B cell (primary cell): ENCODE measurements at regions not wholly inside any gene's neighbourhood (a gene's known extent, or its start where the extent isn't known, plus 50 kb on each side); places are given as distances from the start of the nearest gene placed in this dataset.

ENCODE experiments used
- ATAC-seq: fragments of 200-7000 bp; cut with Tn5 transposase; one replicate; pipeline ENCODE4 v1.10.0; 2021; ENCODE audit warnings: low read depth, mild to moderate bottlenecking, moderate number of reproducible peaks, moderate library complexity
- CTCF ChIA-PET: fragments of 350-600 bp; sonication (Branson Sonifier 250); formaldehyde crosslinking; loops from one replicate; lab custom pipeline; 2021; ENCODE audit warnings: antibody characterized with exemption, inconsistent platforms; lab: Charles Lee
- POLR2A ChIA-PET: fragments of 350-600 bp; sonication (Branson Sonifier 250); formaldehyde crosslinking; loops from one replicate; lab custom pipeline; 2021; ENCODE audit warnings: antibody characterized with exemption; lab: Charles Lee
- DNase-seq: peaks from one replicate; pipeline ENCODE4 v3.0.0; 2013
- H2AFZ ChIP-seq: 2 replicates; pipeline ENCODE4 v1.6.1; 2012; ENCODE audit warnings: mild to moderate bottlenecking, low read depth, low read length; ENCODE audit not compliant: insufficient read depth, poor library complexity, severe bottlenecking
- H3K27ac ChIP-seq, 2 donors: 1 replicate in 1 of 2; 2 replicates in 1 of 2; pipeline ENCODE4 v1.5.1; 2012 to 2013; ENCODE audit warnings: low read length in 2 of 2, mild to moderate bottlenecking in 2 of 2, moderate library complexity in 1 of 2
- H3K27me3 ChIP-seq, 4 experiments: fragments of 200-600 bp in 1 of 4; sonication (generic) in 1 of 4; replicated peaks in 1 of 4; 1 replicate in 2 of 4; 2 replicates in 2 of 4; pipeline versions ENCODE4 v1.6.1 to v1.7.0; 2013 to 2016; ENCODE audit warnings: low read length in 3 of 4, mild to moderate bottlenecking in 2 of 4, mixed read lengths in 1 of 4, moderate library complexity in 1 of 4; ENCODE audit not compliant: insufficient read depth in 4 of 4, control insufficient read depth in 3 of 4; ENCODE audit errors: control extremely low read depth in 1 of 4
- H3K36me3 ChIP-seq, 2 experiments: replicated peaks in 1 of 2; 1 replicate in 1 of 2; 2 replicates in 1 of 2; pipeline versions ENCODE4 v1.6.1 to v1.7.1; 2013; ENCODE audit warnings: low read length in 1 of 2; ENCODE audit not compliant: insufficient read depth in 2 of 2, control insufficient read depth in 1 of 2; ENCODE audit errors: control extremely low read depth in 1 of 2, extremely low read depth in 1 of 2
- H3K4me1 ChIP-seq, 2 donors: fragments of 200-600 bp in 1 of 2; sonication (generic) in 1 of 2; 1 replicate in 1 of 2; 2 replicates in 1 of 2; pipeline versions ENCODE4 v1.5.1 to v1.6.1; 2013 to 2017; ENCODE audit warnings: low read length in 2 of 2; ENCODE audit not compliant: control insufficient read depth in 2 of 2, insufficient read depth in 2 of 2
- H3K4me2 ChIP-seq: replicated peaks from 2 replicates; pipeline ENCODE3; 2012; ENCODE audit warnings: mild to moderate bottlenecking, low read depth, low read length; ENCODE audit not compliant: poor library complexity, severe bottlenecking
- H3K4me3 ChIP-seq, 5 experiments: fragments of 200-600 bp in 1 of 5; sonication (generic) in 1 of 5; 1 replicate in 3 of 5; 2 replicates in 2 of 5; pipeline versions ENCODE4 v1.5.1 to v1.7.0; 2011 to 2016; ENCODE audit warnings: low read length in 4 of 5, mild to moderate bottlenecking in 4 of 5, low read depth in 2 of 5, control low read depth in 1 of 5, moderate library complexity in 1 of 5; ENCODE audit not compliant: insufficient read depth in 1 of 5; ENCODE audit errors: control extremely low read depth in 1 of 5, extremely low read depth in 1 of 5
- H3K79me2 ChIP-seq: fragments of 200-600 bp; sonication (generic); one replicate; pipeline ENCODE4 v1.6.0; 2016; ENCODE audit warnings: low read length; ENCODE audit not compliant: control insufficient read depth, insufficient read depth
- H3K9ac ChIP-seq: fragments of 200-600 bp; sonication (generic); 2 replicates; pipeline ENCODE4 v1.6.1; 2017; ENCODE audit warnings: mild to moderate bottlenecking, low read length, moderate library complexity
- H3K9me3 ChIP-seq, 3 donors: one replicate each; pipeline versions ENCODE4 v1.6.1 to v1.7.1; 2013; ENCODE audit warnings: low read length in 2 of 3; ENCODE audit not compliant: control insufficient read depth in 2 of 3, insufficient read depth in 1 of 3; ENCODE audit errors: control extremely low read depth in 1 of 3
- H4K20me1 ChIP-seq: 2 replicates; pipeline ENCODE4 v1.6.0; 2012; ENCODE audit warnings: mild to moderate bottlenecking, low read length; ENCODE audit not compliant: insufficient read depth, control insufficient read depth, poor library complexity, severe bottlenecking
- H3K27ac Mint-ChIP-seq: one replicate; pipeline ENCODE4 v1.8.0; 2021; ENCODE audit warnings: mixed read lengths
- H3K27me3 Mint-ChIP-seq: one replicate; pipeline ENCODE4 v1.8.0; 2021; ENCODE audit warnings: mixed read lengths
- H3K4me1 Mint-ChIP-seq: one replicate; pipeline ENCODE4 v1.8.0; 2021; ENCODE audit warnings: mixed read lengths
- H3K4me3 Mint-ChIP-seq: one replicate; pipeline ENCODE4 v1.8.0; 2021; ENCODE audit warnings: mixed read lengths
- H3K9me3 Mint-ChIP-seq: one replicate; pipeline ENCODE4 v1.8.0; 2022; ENCODE audit warnings: mixed read lengths; ENCODE audit not compliant: insufficient read depth
- CTCF ChIP-seq: fragments of 200-600 bp; IDR thresholded peaks from one replicate; pipeline ENCODE4 v1.8.0; 2022; ENCODE audit warnings: antibody characterized with exemption, mild to moderate bottlenecking
- EZH2 ChIP-seq: IDR thresholded peaks from 2 replicates; pipeline ENCODE4 v1.6.1; 2012; ENCODE audit warnings: borderline replicate concordance, low read depth, mild to moderate bottlenecking, moderate library complexity, low read length; ENCODE audit not compliant: insufficient read depth, poor library complexity, severe bottlenecking
- WGBS: methylation state at CpG from one replicate; pipeline ENCODE4 v1.1.5; 2013; ENCODE audit warnings: missing lambda C conversion rate; ENCODE audit not compliant: insufficient coverage; 5-methylcytosine and 5-hydroxymethylcytosine counted together
- intact Hi-C: fragments of 100-400 bp; cut with micrococcal nuclease; formaldehyde crosslinking; loops from one replicate; pipeline ENCODE4 v1.10.0; 2022

DNA sequence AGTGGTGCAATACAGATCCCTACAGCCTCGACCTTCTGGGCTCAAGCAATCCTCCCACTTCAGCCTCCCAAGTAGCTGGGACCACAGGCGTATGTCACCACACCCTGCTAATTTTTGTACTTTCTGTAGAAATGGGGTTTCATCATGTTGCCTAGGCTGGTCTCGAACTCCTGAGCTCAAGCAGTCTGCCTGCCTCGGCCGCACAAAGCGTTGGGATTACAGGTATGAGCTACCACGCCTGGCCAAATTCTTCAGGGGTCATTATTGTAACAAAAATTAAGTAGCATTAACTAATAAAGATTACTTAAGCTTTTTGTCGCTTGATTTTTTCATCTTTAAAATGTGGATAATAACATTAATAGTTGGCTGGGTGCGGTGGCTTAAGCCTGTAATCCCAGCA lies 195.3 kb upstream of the IER5L start:
- Histone ChIP-seq H3K4me1 (no peaks in the 10 kb centered on the region), H3K36me3 (no peaks in the 10 kb centered on the region), H3K79me2 (no peaks in the 10 kb centered on the region), H3K27ac (no peak overlapping the region), H4K20me1 (no peaks in the 10 kb centered on the region), H3K9ac (no peak overlapping the region), H2AFZ (no peak overlapping the region), H3K4me2 (no peak overlapping the region), H3K4me3 (no peak overlapping the region), H3K9me3 (peaks cover 0 to 21% (median 0%) of the 10 kb centered on the region in 3 donors), H3K27me3 (no peaks in the 10 kb centered on the region)
- Mint-ChIP-seq H3K27me3 (peaks cover 14% of the 10 kb centered on the region), H3K9me3 (peaks cover 2% of the 10 kb centered on the region), H3K27ac (no peak overlapping the region), H3K4me1 (no peaks in the 10 kb centered on the region), H3K4me3 (no peak overlapping the region)
- TF ChIP-seq EZH2 (no peak), CTCF (no peak)
- POLR2A ChIA-PET = no interaction called here
- CTCF ChIA-PET = no interaction called here
- intact Hi-C loops = no loop called here
- DNase-seq (no peak), ATAC-seq (no peak)
- WGBS = no CpG with 5 or more reads among the region's 9 CpGs

DNA sequence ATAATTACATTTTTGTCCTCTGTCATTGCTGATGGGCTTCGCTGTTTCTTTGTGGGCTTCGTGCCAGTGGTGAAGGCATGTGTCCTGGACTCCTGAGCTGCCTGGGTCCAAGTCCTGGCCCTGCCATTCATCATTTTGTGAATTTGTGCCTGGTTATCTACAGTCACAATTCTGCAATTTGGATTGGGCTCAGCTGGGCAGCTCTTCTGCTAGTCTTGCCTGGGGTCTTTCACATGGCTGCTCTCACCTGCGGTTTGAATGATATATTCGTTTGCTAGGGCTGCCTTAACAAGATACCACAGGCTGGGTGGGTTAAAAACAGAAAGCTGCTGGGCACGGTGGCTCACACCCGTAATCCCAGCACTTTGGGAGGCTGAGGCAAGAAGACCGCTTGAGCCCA lies 192.7 kb upstream of the IER5L start:
- 95% methylated on average over 6 of the region's 7 CpGs for WGBS
- no peak overlapping the region for H2AFZ ChIP-seq
- Mint-ChIP-seq H3K4me1 (no peaks in the 10 kb centered on the region), H3K4me3 (no peak overlapping the region), H3K27ac (no peak overlapping the region), H3K9me3 (peaks cover 2% of the 10 kb centered on the region), H3K27me3 (peaks cover 8% of the 10 kb centered on the region)
- no peaks in the 10 kb centered on the region for H3K4me1 ChIP-seq
- no peak overlapping the region for H3K9ac ChIP-seq
- no peak overlapping the region for H3K27ac ChIP-seq
- H3K27me3 ChIP-seq = no peaks in the 10 kb centered on the region
- H4K20me1 ChIP-seq = no peaks in the 10 kb centered on the region
- no peak overlapping the region for H3K4me3 ChIP-seq
- ChIA-PET POLR2A (no interaction called here), CTCF (interaction anchor here (0.8 to 1.2 kb wide), 2 partner anchors 196 to 228 kb away, joined by 3 read pairs; no protein-coding TSS in a partner anchor)
- no peak for DNase-seq
- no peaks in the 10 kb centered on the region for H3K36me3 ChIP-seq
- H3K9me3 ChIP-seq = peaks cover 0 to 21% (median 0%) of the 10 kb centered on the region in 3 donors
- H3K4me2 ChIP-seq = no peak overlapping the region
- no peaks in the 10 kb centered on the region for H3K79me2 ChIP-seq
- ATAC-seq = no peak
- intact Hi-C loops = no loop called here
- TF ChIP-seq EZH2 = no peak
- no peak for TF ChIP-seq CTCF
